Fibroblast of skin of abdomen (primary cell): ENCODE measurements at regions not wholly inside any gene's neighbourhood (a gene's known extent, or its start where the extent isn't known, plus 50 kb on each side); places are given as distances from the start of the nearest gene placed in this dataset.

Experiments used
- DNase-seq: peaks from one replicate; pipeline ENCODE4 v3.0.0-alpha.2; 2013

- no peak for DNase-seq
Observed at GRCh38 chr14:96638041-96638855, 136.1 kb downstream of the PAPOLA start.

- no peak for DNase-seq
Observed at GRCh38 chr14:96639550-96639949, 137.4 kb downstream of the PAPOLA start.

GRCh38 chr14:96648506-96649326, 146.5 kb downstream of the PAPOLA start:
- DNase-seq = no peak

GRCh38 chr14:96649327-96649601, 147.1 kb downstream of the PAPOLA start:
- no peak for DNase-seq

- DNase-seq = no peak
Observed at GRCh38 chr14:96653597-96653996, 143.6 kb upstream of the VRK1 start.

GRCh38 chr14:96658611-96659010, 138.6 kb upstream of the VRK1 start:
- no peak for DNase-seq

GRCh38 chr14:96660123-96660522, 137.1 kb upstream of the VRK1 start:
- no peak for DNase-seq

GRCh38 chr14:96660667-96661066, 136.5 kb upstream of the VRK1 start:
- DNase-seq = no peak

- no peak for DNase-seq
Observed at GRCh38 chr14:96661244-96661969, 135.8 kb upstream of the VRK1 start.

GRCh38 chr14:96662116-96662970, 134.8 kb upstream of the VRK1 start:
- no peak for DNase-seq

- DNase-seq = no peak
Observed at GRCh38 chr14:96663076-96663475, 134.1 kb upstream of the VRK1 start.

GRCh38 chr14:96663491-96664067, 133.6 kb upstream of the VRK1 start:
- no peak for DNase-seq

- DNase-seq = no peak
Observed at GRCh38 chr14:96666088-96666487, 131.1 kb upstream of the VRK1 start.

- no peak for DNase-seq
Observed at GRCh38 chr14:96670391-96670790, 126.8 kb upstream of the VRK1 start.

GRCh38 chr14:96671218-96671617, 126.0 kb upstream of the VRK1 start:
- DNase-seq = no peak

GRCh38 chr14:96673706-96674105, 123.5 kb upstream of the VRK1 start:
- no peak for DNase-seq

GRCh38 chr14:96674121-96674520, 123.1 kb upstream of the VRK1 start:
- DNase-seq = no peak

- no peak for DNase-seq
Observed at GRCh38 chr14:96676166-96676565, 121.0 kb upstream of the VRK1 start.

GRCh38 chr14:96681829-96682228, 115.4 kb upstream of the VRK1 start:
- DNase-seq = peak; percentile 2

- DNase-seq = no peak
Observed at GRCh38 chr14:96682401-96682800, 114.8 kb upstream of the VRK1 start.

- DNase-seq = no peak
Observed at GRCh38 chr14:96683562-96684289, 113.5 kb upstream of the VRK1 start.
